ENCODE measurements at regions not wholly inside any gene's neighbourhood (a gene's known extent, or its start where the extent isn't known, plus 50 kb on each side); places are given as distances from the start of the nearest gene placed in this dataset.
A peak's percentile ranks its signal among the peaks of the same experiment; 100 is the strongest.

DNA sequence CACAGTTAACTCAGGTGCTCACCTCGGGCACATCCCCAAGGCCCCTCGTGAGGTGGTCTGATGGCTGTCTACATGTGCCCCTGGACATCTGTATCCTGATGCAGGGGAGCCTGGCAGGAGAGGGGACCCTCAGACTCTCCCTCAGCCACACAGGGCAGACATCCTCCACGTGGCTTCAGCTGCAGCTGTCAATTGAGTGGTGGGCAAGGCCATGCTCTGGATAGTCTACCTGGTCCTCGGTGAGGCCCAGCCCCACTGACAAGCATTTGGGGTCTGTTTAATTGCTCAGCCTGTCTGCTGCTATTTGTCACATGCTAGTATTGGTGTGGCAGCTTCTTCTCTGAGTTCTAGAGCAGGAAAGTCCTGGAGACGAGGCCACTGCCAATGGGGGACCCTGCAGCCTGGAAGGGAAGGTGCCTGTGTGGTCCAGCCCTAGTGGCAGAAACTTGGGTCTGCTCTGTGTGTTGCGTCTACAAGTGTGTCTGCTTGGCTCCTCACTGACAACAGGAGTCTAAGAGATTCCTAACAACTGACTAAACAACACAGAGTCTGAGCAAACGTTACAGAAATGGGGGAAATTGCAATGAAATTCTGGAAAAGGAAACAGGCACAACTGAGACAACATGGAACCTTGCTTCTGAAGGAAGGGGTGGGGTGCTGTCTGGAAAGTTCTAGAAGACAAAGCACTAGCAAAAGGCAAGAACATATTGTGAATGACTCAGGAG is 59.3 kb upstream of the IGFBP3 start (continued):
- peak; percentile 33; the same call in 1 of the 2 replicates for TF ChIP-seq CEBPB (IDR thresholded peaks at IDR 0.05; ENCODE audit: low read depth, low read length)

DNA sequence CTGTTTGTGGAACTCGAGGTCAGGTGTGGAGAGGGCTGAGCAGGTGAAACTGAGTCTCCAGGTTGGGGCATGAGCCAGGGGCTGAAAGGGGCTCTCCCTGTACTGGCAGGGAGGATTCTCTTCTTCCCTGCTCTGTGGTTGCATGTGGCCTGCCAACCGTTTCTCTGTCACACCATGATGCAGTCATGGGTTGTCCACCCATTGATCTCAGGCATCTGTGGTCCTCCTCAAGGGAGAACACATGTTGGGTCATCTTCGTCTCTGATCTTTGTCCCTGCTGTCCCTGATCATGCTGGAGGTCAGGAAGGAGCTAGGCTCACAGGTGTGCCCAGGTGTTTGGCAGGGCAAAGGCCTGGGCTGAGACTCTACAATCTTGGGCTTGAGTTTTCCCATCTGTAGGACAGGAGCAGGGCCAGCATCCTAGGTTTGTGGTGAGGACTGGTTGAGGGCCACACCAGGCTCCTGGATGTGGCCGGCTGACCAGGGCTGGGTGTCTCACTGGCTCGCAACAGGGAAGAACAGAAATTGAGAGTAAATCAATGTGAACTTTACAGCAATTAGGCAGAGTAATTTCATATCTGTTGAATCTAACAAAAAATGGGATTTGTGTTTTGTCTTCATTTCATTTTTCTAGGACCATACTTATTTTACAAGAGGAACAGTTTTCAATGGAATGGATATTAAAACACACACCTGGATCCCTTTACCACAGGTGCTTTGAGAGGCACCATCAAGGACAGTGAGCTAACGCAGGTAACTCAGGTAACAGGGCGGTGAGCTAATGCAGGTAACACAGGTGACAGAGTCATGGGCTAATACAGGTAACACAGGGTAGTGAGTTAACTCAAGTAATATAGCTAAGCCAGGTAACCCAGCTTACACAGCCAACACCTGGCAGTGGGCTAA is 58.5 kb upstream of the IGFBP3 start:
- H3K4me2 ChIP-seq (ENCODE audit: low read depth, low read length): no peak overlapping the region

More for the DNA sequence above, 58.5 kb upstream of the IGFBP3 start:
- no peak for TF ChIP-seq SMC3 (IDR thresholded peaks at IDR 0.05; ENCODE audit: low read depth, low read length)
- no peak for TF ChIP-seq RFX5 (IDR thresholded peaks at IDR 0.05; ENCODE audit: low read depth, low read length)
- no peak for TF ChIP-seq MXI1 (IDR thresholded peaks at IDR 0.05; ENCODE audit: borderline replicate concordance, low read depth, low read length)
- TF ChIP-seq RCOR1 (IDR thresholded peaks at IDR 0.05; ENCODE audit: insufficient replicate concordance, low read length): no peak
- no peak for TF ChIP-seq MAZ (IDR thresholded peaks at IDR 0.05; ENCODE audit: borderline replicate concordance, low read depth, low read length)
- TF ChIP-seq MAFK (IDR thresholded peaks at IDR 0.05; ENCODE audit: low read depth, low read length): no peak
- no peak for TF ChIP-seq BHLHE40 (IDR thresholded peaks at IDR 0.05; ENCODE audit: low read depth, low read length)
- TF ChIP-seq, protein P1, sequence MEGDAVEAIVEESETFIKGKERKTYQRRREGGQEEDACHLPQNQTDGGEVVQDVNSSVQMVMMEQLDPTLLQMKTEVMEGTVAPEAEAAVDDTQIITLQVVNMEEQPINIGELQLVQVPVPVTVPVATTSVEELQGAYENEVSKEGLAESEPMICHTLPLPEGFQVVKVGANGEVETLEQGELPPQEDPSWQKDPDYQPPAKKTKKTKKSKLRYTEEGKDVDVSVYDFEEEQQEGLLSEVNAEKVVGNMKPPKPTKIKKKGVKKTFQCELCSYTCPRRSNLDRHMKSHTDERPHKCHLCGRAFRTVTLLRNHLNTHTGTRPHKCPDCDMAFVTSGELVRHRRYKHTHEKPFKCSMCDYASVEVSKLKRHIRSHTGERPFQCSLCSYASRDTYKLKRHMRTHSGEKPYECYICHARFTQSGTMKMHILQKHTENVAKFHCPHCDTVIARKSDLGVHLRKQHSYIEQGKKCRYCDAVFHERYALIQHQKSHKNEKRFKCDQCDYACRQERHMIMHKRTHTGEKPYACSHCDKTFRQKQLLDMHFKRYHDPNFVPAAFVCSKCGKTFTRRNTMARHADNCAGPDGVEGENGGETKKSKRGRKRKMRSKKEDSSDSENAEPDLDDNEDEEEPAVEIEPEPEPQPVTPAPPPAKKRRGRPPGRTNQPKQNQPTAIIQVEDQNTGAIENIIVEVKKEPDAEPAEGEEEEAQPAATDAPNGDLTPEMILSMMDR (conservative IDR thresholded peaks at IDR 0.05; ENCODE audit: low read depth, low read length): no peak
- peak overlapping the region; percentile 96 for H4K5ac ChIP-seq (ENCODE audit: low read depth, low read length)
- H3K9me3 ChIP-seq (ENCODE audit: control insufficient read depth, insufficient read depth, low read length): peaks cover 4% of the 10 kb centered on the region; the same call in 1 of the 2 replicates
- H3K79me1 ChIP-seq (ENCODE audit: low read depth in 1 of 2, low read length in 2 of 2): peaks cover 0 to 11% of the 10 kb centered on the region in 2 experiments; a peak in 1 of 4 replicates
- H4K20me1 ChIP-seq (ENCODE audit: insufficient read depth, low read length): no peaks in the 10 kb centered on the region
- no TSS peak for BruUV-seq (replicated peaks)
- peak overlapping the region; percentile 98 for H3K56ac ChIP-seq (ENCODE audit: extremely low read depth, insufficient read depth, low read length)
- peak overlapping the region; percentile 91 to 99 for H4K8ac ChIP-seq (ENCODE audit: low read depth in 2 of 2, low read length in 2 of 2)
- peak overlapping the region; percentile 81 for H2AFZ ChIP-seq (replicated peaks; ENCODE audit: low read length, poor library complexity)
- dilution Hi-C loops (cut with HindIII; ENCODE audit: low sequenced_read_pairs, unreplicated experiment) (no loop called here), in situ Hi-C loops (cut with MboI; ENCODE audit: low sequenced_read_pairs) (no loop called here), intact Hi-C loops (cut with micrococcal nuclease) (loop anchor here (5.0 kb wide), 1 partner anchor 168 kb away; no protein-coding TSS in a partner anchor)
- CTCF ChIA-PET: interaction anchor here (1.5 kb wide), 1 partner anchor 57 kb away, joined by 7 read pairs; no protein-coding TSS in a partner anchor
- peak overlapping the region; percentile 99 for H3K4ac ChIP-seq (ENCODE audit: low read depth, low read length)
- peaks cover 28% of the 10 kb centered on the region for H3K9me1 ChIP-seq (ENCODE audit: insufficient read depth, low read length)
- H3K27ac ChIP-seq (ENCODE audit: insufficient read depth, low read length): peak overlapping the region; percentile 96
- POLR2A ChIA-PET (ENCODE audit: unreplicated experiment): no interaction called here
- no peak for DNase-seq
- peak overlapping the region; percentile 100 for H2BK120ac ChIP-seq (ENCODE audit: low read depth, low read length)
- no peak for ATAC-seq (ENCODE audit: low read depth)
- H3K18ac ChIP-seq (ENCODE audit: low read depth, low read length): peak overlapping the region; percentile 99
- H2AK5ac ChIP-seq (ENCODE audit: low read depth, low read length): peak overlapping the region; percentile 100
- no peaks in the 10 kb centered on the region for H3K27me3 ChIP-seq (ENCODE audit: control insufficient read depth, insufficient read depth, low read length)
- H3K14ac ChIP-seq (replicated peaks; ENCODE audit: low read depth, low read length): peak overlapping the region; percentile 96
- H2BK20ac ChIP-seq (ENCODE audit: low read depth, low read length): peak overlapping the region; percentile 98
- H3K23ac ChIP-seq (ENCODE audit: low read depth, low read length): peak overlapping the region; percentile 97
- H2BK5ac ChIP-seq (ENCODE audit: low read depth, low read length, poor library complexity, severe bottlenecking): peak overlapping the region; percentile 98
- H3K36me3 ChIP-seq (ENCODE audit: control insufficient read depth, insufficient read depth, low read length): no peaks in the 10 kb centered on the region
- H3K4me3 ChIP-seq (ENCODE audit: insufficient read depth, low read depth, low read length): no peak overlapping the region
- H3K9ac ChIP-seq (ENCODE audit: low read depth, low read length): peak overlapping the region; percentile 68; the same call in 1 of the 2 replicates
- WGBS, 2 experiments (ENCODE audit: extremely low coverage in 2 of 2, insufficient read length in 1 of 2): 80% methylated on average over 2 of the region's 7 CpGs; no CpG with 5 or more reads in 1 of the 2 experiments
- peaks cover 32% of the 10 kb centered on the region for H3K4me1 ChIP-seq (ENCODE audit: control insufficient read depth, insufficient read depth, low read length)
- H2AK9ac ChIP-seq (replicated peaks; ENCODE audit: low read depth, low read length, poor library complexity): peak overlapping the region; percentile 78
- peak overlapping the region; percentile 97 for H2BK15ac ChIP-seq (ENCODE audit: low read depth, low read length)
- H4K91ac ChIP-seq (ENCODE audit: insufficient read depth, low read depth, low read length): peak overlapping the region; percentile 100

Data from IMR-90 (cell line).